ENCODE measurements at regions not wholly inside any gene's neighbourhood (a gene's known extent, or its start where the extent isn't known, plus 50 kb on each side); places are given as distances from the start of the nearest gene placed in this dataset.

DNA sequence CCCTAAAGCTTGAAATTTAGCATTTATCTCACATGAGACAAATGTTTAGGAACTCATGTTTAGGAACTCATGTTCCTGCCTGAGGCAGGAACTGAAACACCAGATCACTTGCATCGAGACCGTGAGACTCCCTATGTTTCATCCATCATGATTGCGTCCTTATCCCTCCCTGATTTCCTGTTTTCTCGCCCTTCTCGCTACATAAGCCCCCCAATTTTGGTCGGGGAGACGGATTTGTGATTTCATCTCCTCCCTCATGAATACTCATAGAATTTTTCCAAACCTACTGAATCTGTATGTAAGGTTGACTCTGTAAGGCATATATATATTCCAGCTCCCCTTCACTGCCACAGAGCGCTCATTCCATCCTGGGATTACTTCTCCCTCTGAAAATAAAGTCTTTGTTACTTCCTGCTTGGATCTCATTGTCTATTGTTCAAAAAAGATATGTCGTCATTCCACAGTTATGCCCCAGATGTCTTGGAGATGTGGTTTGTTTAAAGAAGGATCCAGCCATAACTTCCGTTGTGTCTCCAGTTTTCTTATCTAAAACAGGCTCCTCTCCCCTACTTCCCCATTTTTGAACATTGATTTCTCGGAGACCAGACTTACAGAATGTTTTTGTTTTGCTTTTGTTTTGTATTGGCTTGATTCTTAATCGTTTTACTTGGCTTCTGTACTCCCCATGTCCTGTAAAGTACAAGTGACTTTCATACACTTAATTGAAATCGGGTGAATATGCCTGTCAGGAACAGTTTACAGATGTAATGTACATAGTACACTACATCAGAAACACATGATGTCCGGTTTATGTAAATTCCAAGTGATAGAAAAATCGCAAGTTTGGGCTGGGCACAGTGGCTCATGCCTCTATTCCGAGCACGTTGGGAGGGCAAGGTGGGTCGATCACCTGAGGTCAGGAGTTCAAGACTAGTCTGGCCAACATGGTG, 118.7 kb downstream of the HFE start:
- intact Hi-C loops (cut with micrococcal nuclease; ENCODE audit: unreplicated experiment), result loop anchor here (1.0 to 10.0 kb wide), 3 partner anchors 10 to 1689 kb away; a partner anchor contains a TSS
- peak overlapping the region; percentile 90 for H2AFZ ChIP-seq

DNA sequence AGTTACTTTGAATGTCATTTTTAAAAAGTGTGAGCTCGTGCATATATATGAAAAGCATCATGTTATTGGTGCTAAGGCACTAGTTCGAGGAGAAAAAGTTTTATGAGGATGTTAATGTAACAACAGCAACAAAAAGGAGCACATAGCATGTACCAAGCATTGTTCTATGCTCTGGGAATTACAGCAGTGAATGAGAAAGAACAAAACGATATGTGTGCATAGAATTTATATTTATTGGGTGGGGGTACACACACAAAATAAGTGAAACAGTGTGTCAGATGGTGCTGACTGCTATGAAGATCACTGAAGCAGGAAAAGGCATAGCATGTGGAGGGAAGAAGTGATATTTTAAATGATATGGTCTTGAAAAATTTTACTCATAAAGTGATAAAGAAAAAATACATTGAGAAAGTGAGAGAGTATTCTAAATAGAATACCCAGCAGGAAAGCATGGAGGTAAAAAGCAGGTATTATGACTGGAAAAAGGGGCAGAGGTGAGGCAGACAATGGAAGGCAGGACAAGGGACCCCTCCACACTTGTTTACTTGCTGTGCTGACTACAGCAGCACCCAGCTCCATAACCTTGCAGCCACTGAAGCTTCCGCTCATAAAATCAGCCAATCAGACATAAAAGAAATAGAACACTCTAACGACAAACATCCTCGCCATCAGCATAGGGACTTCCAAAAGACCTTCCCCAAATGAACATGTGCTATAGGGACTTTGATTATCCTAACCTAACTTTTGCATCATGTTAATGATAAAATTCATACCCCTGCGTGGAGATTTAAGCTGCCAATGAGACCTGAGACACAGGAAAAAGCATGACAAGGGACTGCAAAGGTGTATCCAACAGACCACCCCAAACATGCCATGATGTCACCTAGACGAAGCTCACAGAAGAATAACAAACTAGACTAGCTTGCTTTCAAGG, 119.9 kb downstream of the HFE start:
- no TSS peak for BruUV-seq (replicated peaks)
- POLR2A ChIA-PET (ENCODE audit: unreplicated experiment), result interaction anchor here (0.5 to 0.7 kb wide), 6 partner anchors 8 to 943 kb away, joined by 3 to 21 read pairs (median 8); a partner anchor contains a TSS
- DNase-seq, result no peak

More for the DNA sequence above, 118.7 kb downstream of the HFE start:
- ChIA-PET POLR2A (ENCODE audit: unreplicated experiment) (interaction anchor here (0.5 to 1.8 kb wide), 17 partner anchors 9 to 1138 kb away, joined by 3 to 15 read pairs (median 4); a partner anchor contains a TSS), CTCF (interaction anchor here (0.5 kb wide), 1 partner anchor 972 kb away, joined by 3 read pairs; no protein-coding TSS in a partner anchor)
- Histone ChIP-seq H3K27ac (peak overlapping the region; percentile 91), H4K20me1 (ENCODE audit: insufficient read depth) (no peaks in the 10 kb centered on the region), H3F3A (ENCODE audit: insufficient read depth, low read depth) (peaks cover 32% of the 10 kb centered on the region), H3K79me2 (ENCODE audit: low read depth) (no peaks in the 10 kb centered on the region), H3K4me1 (replicated peaks; ENCODE audit: insufficient read depth) (peaks cover 28% of the 10 kb centered on the region), H3K4me2 (peak overlapping the region; percentile 92), H3K4me3 (peak overlapping the region; percentile 63), H3K27me3 (ENCODE audit: insufficient read depth, low read depth) (no peaks in the 10 kb centered on the region), H3K36me3 (ENCODE audit: low read depth) (no peaks in the 10 kb centered on the region), H3K9me2 (ENCODE audit: insufficient read depth) (no peaks in the 10 kb centered on the region), H3K9me3 (ENCODE audit: insufficient read depth, low read depth) (no peaks in the 10 kb centered on the region)
- BruUV-seq (replicated peaks), result TSS peak; percentile 88
- TF ChIP-seq, protein P1, sequence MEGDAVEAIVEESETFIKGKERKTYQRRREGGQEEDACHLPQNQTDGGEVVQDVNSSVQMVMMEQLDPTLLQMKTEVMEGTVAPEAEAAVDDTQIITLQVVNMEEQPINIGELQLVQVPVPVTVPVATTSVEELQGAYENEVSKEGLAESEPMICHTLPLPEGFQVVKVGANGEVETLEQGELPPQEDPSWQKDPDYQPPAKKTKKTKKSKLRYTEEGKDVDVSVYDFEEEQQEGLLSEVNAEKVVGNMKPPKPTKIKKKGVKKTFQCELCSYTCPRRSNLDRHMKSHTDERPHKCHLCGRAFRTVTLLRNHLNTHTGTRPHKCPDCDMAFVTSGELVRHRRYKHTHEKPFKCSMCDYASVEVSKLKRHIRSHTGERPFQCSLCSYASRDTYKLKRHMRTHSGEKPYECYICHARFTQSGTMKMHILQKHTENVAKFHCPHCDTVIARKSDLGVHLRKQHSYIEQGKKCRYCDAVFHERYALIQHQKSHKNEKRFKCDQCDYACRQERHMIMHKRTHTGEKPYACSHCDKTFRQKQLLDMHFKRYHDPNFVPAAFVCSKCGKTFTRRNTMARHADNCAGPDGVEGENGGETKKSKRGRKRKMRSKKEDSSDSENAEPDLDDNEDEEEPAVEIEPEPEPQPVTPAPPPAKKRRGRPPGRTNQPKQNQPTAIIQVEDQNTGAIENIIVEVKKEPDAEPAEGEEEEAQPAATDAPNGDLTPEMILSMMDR (conservative IDR thresholded peaks at IDR 0.05), result no peak
- no peak for TF ChIP-seq EZH2 (IDR thresholded peaks at IDR 0.05; ENCODE audit: low read depth)
- peak; percentile 32 to 80 for DNase-seq

More for the DNA sequence above, 119.9 kb downstream of the HFE start:
- no peaks in the 10 kb centered on the region for H3K36me3 ChIP-seq (ENCODE audit: low read depth)
- no peaks in the 10 kb centered on the region for H4K20me1 ChIP-seq (ENCODE audit: insufficient read depth)
- H3K4me3 ChIP-seq, result peak overlapping the region; percentile 63; the same call in 1 of the 2 replicates
- no peaks in the 10 kb centered on the region for H3K79me2 ChIP-seq (ENCODE audit: low read depth)
- H2AFZ ChIP-seq, result no peak overlapping the region; the same call in 1 of the 2 replicates
- H3K9me3 ChIP-seq (ENCODE audit: insufficient read depth, low read depth), result no peaks in the 10 kb centered on the region
- peaks cover 32% of the 10 kb centered on the region for H3F3A ChIP-seq (ENCODE audit: insufficient read depth, low read depth)
- no peaks in the 10 kb centered on the region for H3K9me2 ChIP-seq (ENCODE audit: insufficient read depth)
- intact Hi-C loops (cut with micrococcal nuclease; ENCODE audit: unreplicated experiment), result loop anchor here (1.0 to 10.0 kb wide), 2 partner anchors 9 to 1688 kb away; a partner anchor contains a TSS
- peak overlapping the region; percentile 92 for H3K4me2 ChIP-seq
- CTCF ChIA-PET, result interaction anchor here (0.7 kb wide), 1 partner anchor 18 kb away, joined by 5 read pairs; a partner anchor contains a TSS
- TF ChIP-seq EZH2 (IDR thresholded peaks at IDR 0.05; ENCODE audit: low read depth), result no peak
- TF ChIP-seq, protein P1 (conservative IDR thresholded peaks at IDR 0.05), result no peak
- peak overlapping the region; percentile 91 for H3K27ac ChIP-seq
- H3K4me1 ChIP-seq (replicated peaks; ENCODE audit: insufficient read depth), result peaks cover 25% of the 10 kb centered on the region
- H3K27me3 ChIP-seq (ENCODE audit: insufficient read depth, low read depth), result no peaks in the 10 kb centered on the region
